ENCODE measurements at regions not wholly inside any gene's neighbourhood (a gene's known extent, or its start where the extent isn't known, plus 50 kb on each side); places are given as distances from the start of the nearest gene placed in this dataset.

DNA sequence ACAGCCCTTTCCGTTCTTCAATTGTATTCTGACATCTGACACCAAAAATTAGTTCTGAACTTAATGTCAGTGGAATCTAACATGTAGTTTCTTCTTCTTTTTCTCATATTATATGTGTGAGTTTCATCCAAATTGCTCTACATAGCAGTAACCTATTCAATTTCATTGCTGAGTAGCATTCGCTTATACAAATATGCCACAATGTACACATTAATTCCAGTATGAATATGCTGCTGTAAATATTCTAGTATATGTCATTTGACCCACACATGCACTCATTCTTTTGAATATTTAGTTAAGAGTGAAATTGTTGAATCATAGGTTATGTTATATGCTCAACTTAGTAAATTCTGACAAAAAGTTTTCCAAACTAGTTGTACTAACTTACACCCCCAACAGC lies 550.9 kb downstream of the CHSY3 start:
- H3K9me3 Mint-ChIP-seq, result peaks cover 18% of the 10 kb centered on the region
- Histone ChIP-seq H2AFZ (replicated peaks) (no peak overlapping the region), H3K9ac (no peak overlapping the region), H3K36me3 (no peaks in the 10 kb centered on the region), H3K9me3 (ENCODE audit: low read depth) (no peaks in the 10 kb centered on the region), H3K4me3 (no peak overlapping the region), H3K79me2 (ENCODE audit: low read depth) (no peaks in the 10 kb centered on the region), H3K4me1 (no peaks in the 10 kb centered on the region), H3K27me3 (no peaks in the 10 kb centered on the region), H3K4me2 (no peak overlapping the region), H3K27ac (no peak overlapping the region), H3F3A (ENCODE audit: low read depth) (no peaks in the 10 kb centered on the region), H4K20me1 (ENCODE audit: low read depth) (no peaks in the 10 kb centered on the region)
- H3K27ac Mint-ChIP-seq, result no peak overlapping the region
- no peak for TF ChIP-seq EZH2 (IDR thresholded peaks at IDR 0.05)
- no peak overlapping the region for H3K4me3 Mint-ChIP-seq
- no peaks in the 10 kb centered on the region for H3K4me1 Mint-ChIP-seq
- H3K27me3 Mint-ChIP-seq (ENCODE audit: insufficient read depth, low read depth), result no peaks in the 10 kb centered on the region
- DNase-seq (ENCODE audit: low spot score), result no peak
- no peaks in the 10 kb centered on the region for H3K36me3 Mint-ChIP-seq

DNA sequence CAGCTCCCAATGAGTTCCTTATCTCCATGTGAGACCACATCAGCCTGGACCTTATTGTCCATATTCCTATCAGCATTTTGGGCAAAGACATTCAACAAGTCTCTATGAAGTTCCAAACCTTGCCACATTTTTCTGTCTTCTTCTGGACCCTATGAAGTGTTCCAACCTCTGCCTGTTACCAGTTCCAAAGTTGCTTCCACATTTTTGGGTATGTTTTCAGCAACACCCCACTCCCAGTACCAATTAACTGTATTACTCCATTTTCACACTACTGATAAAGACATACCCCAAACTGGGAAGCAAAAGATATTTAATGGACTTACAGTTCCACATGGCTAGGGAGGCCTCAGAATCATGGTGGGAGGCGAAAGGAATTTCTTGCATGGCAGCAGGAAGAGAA lies 548.5 kb downstream of the CHSY3 start:
- no peak overlapping the region for H3K4me3 ChIP-seq
- H2AFZ ChIP-seq (replicated peaks), result no peak overlapping the region
- no peaks in the 10 kb centered on the region for H3K36me3 ChIP-seq
- no peaks in the 10 kb centered on the region for H4K20me1 ChIP-seq (ENCODE audit: low read depth)
- H3K4me1 ChIP-seq, result no peaks in the 10 kb centered on the region
- H3K9ac ChIP-seq, result no peak overlapping the region
- no peaks in the 10 kb centered on the region for H3K9me3 ChIP-seq (ENCODE audit: low read depth)
- no peaks in the 10 kb centered on the region for H3K27me3 Mint-ChIP-seq (ENCODE audit: insufficient read depth, low read depth)
- no peaks in the 10 kb centered on the region for H3F3A ChIP-seq (ENCODE audit: low read depth)
- H3K9me3 Mint-ChIP-seq, result peaks cover 11% of the 10 kb centered on the region
- TF ChIP-seq EZH2 (IDR thresholded peaks at IDR 0.05), result no peak
- no peak overlapping the region for H3K4me2 ChIP-seq
- no peaks in the 10 kb centered on the region for H3K27me3 ChIP-seq
- no peak for DNase-seq (ENCODE audit: low spot score)
- no peak overlapping the region for H3K4me3 Mint-ChIP-seq
- no peaks in the 10 kb centered on the region for H3K79me2 ChIP-seq (ENCODE audit: low read depth)
- H3K27ac ChIP-seq, result no peak overlapping the region
- H3K4me1 Mint-ChIP-seq, result no peaks in the 10 kb centered on the region
- H3K27ac Mint-ChIP-seq, result no peak overlapping the region
- H3K36me3 Mint-ChIP-seq, result no peaks in the 10 kb centered on the region

DNA sequence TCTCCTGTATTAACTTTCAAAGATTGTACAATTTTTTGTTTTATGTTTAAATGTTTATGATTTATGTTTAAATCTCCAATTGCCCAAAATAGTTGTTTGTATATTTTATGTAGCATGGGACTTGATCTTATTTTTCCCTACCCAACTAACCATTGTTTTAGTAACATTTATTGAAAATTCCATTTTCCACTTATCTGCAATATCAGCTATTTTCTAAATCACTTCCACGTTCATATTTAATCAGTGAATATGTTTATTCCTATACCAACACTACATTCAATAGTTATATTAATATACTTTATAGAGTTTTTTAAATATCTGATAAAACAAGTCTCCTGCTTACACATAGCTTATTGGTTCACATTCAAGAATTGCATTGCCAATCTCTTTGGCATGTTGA lies 532.2 kb downstream of the CHSY3 start:
- Mint-ChIP-seq H3K36me3 (peaks cover 1% of the 10 kb centered on the region), H3K4me1 (no peaks in the 10 kb centered on the region), H3K4me3 (no peak overlapping the region), H3K27ac (no peak overlapping the region), H3K9me3 (peaks cover 16% of the 10 kb centered on the region), H3K27me3 (ENCODE audit: insufficient read depth, low read depth) (peaks cover 2% of the 10 kb centered on the region)
- Histone ChIP-seq H3K4me2 (no peak overlapping the region), H3K27me3 (no peaks in the 10 kb centered on the region), H3K27ac (no peak overlapping the region), H3F3A (ENCODE audit: low read depth) (no peaks in the 10 kb centered on the region), H3K36me3 (no peaks in the 10 kb centered on the region), H3K4me1 (no peaks in the 10 kb centered on the region), H3K9me3 (ENCODE audit: low read depth) (no peaks in the 10 kb centered on the region), H3K4me3 (no peak overlapping the region), H3K9ac (no peak overlapping the region), H4K20me1 (ENCODE audit: low read depth) (no peaks in the 10 kb centered on the region), H3K79me2 (ENCODE audit: low read depth) (no peaks in the 10 kb centered on the region), H2AFZ (replicated peaks) (no peak overlapping the region)
- TF ChIP-seq EZH2 (IDR thresholded peaks at IDR 0.05), result no peak
- TF ChIP-seq EZH2phosphoT487 (IDR thresholded peaks at IDR 0.05), result no peak
- TF ChIP-seq, protein P1, sequence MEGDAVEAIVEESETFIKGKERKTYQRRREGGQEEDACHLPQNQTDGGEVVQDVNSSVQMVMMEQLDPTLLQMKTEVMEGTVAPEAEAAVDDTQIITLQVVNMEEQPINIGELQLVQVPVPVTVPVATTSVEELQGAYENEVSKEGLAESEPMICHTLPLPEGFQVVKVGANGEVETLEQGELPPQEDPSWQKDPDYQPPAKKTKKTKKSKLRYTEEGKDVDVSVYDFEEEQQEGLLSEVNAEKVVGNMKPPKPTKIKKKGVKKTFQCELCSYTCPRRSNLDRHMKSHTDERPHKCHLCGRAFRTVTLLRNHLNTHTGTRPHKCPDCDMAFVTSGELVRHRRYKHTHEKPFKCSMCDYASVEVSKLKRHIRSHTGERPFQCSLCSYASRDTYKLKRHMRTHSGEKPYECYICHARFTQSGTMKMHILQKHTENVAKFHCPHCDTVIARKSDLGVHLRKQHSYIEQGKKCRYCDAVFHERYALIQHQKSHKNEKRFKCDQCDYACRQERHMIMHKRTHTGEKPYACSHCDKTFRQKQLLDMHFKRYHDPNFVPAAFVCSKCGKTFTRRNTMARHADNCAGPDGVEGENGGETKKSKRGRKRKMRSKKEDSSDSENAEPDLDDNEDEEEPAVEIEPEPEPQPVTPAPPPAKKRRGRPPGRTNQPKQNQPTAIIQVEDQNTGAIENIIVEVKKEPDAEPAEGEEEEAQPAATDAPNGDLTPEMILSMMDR (IDR thresholded peaks at IDR 0.05), result no peak
- no peak for DNase-seq (ENCODE audit: low spot score)

DNA sequence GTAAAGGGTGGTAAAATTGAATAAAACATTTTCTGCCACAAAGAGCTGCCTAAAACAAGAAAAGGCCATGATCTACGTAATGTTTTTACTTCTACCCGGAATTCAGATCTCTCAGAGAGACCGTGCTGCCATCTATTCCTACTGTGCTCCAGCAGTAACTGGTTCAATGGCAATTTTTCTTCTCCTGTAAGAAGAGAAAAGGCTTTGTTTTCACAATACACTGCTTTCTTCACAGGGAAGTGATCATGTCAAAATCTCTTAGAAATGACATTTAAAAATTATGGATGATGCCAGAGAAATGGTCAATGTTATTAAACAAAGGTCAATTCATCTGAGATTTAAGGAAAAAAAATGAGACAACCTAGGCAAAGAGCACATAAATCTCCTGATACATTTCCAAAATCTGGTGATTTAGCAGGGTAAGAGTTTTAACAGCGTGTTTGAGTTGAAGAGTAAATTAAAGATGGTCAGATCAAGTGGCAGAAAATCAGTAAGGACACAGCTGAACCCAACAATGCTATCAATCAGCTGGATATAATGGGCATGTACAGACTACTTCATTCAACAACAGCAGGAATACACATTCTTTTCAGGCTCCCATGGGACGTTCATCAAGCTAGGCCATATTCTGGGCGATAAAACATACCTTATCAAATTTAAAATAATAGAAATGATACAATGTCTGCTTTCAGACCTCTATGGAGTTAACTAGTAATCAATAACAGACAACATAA lies 523.1 kb downstream of the CHSY3 start:
- Histone ChIP-seq H3F3A (ENCODE audit: low read depth) (no peaks in the 10 kb centered on the region), H3K9ac (no peak overlapping the region), H3K9me3 (ENCODE audit: low read depth) (no peaks in the 10 kb centered on the region), H3K4me2 (no peak overlapping the region), H3K27ac (no peak overlapping the region), H3K79me2 (ENCODE audit: low read depth) (no peaks in the 10 kb centered on the region), H2AFZ (replicated peaks) (no peak overlapping the region), H3K4me3 (no peak overlapping the region), H4K20me1 (ENCODE audit: low read depth) (no peaks in the 10 kb centered on the region), H3K36me3 (no peaks in the 10 kb centered on the region), H3K27me3 (no peaks in the 10 kb centered on the region), H3K4me1 (no peaks in the 10 kb centered on the region)
- Mint-ChIP-seq H3K4me3 (no peak overlapping the region), H3K36me3 (no peaks in the 10 kb centered on the region), H3K27me3 (ENCODE audit: insufficient read depth, low read depth) (no peaks in the 10 kb centered on the region), H3K4me1 (peaks cover 6% of the 10 kb centered on the region), H3K27ac (no peak overlapping the region), H3K9me3 (no peaks in the 10 kb centered on the region)
- DNase-seq (ENCODE audit: low spot score), result no peak
- TF ChIP-seq EZH2phosphoT487 (IDR thresholded peaks at IDR 0.05) (no peak), EZH2 (IDR thresholded peaks at IDR 0.05) (no peak)
- TF ChIP-seq, protein P1 (IDR thresholded peaks at IDR 0.05), result no peak

Measured in neural progenitor cell (in vitro differentiated cells).